ENCODE measurements at regions not wholly inside any gene's neighbourhood (a gene's known extent, or its start where the extent isn't known, plus 50 kb on each side); places are given as distances from the start of the nearest gene placed in this dataset.
A peak's percentile ranks its signal among the peaks of the same experiment; 100 is the strongest.

DNA sequence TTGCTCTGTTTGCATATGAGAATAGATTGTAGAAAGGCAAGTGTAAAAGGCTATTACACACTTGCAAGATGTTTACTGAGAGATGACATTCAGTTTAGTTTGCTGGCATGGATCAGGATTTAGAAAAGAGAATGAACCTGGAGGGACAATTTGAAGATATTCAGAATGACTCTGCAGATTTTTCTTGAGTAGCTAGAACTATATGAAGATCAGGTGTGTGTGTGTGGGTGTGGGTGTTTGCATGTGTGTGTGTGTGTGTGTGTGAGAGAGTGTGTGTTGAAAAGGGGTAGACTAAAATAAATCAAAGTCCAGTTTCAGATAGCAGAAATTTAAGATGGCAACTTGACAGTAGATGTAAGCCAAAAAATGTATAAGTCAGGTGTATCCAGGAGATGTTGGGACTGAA, 74.0 kb upstream of the ANXA1 start (continued):
- TF ChIP-seq, protein P1, sequence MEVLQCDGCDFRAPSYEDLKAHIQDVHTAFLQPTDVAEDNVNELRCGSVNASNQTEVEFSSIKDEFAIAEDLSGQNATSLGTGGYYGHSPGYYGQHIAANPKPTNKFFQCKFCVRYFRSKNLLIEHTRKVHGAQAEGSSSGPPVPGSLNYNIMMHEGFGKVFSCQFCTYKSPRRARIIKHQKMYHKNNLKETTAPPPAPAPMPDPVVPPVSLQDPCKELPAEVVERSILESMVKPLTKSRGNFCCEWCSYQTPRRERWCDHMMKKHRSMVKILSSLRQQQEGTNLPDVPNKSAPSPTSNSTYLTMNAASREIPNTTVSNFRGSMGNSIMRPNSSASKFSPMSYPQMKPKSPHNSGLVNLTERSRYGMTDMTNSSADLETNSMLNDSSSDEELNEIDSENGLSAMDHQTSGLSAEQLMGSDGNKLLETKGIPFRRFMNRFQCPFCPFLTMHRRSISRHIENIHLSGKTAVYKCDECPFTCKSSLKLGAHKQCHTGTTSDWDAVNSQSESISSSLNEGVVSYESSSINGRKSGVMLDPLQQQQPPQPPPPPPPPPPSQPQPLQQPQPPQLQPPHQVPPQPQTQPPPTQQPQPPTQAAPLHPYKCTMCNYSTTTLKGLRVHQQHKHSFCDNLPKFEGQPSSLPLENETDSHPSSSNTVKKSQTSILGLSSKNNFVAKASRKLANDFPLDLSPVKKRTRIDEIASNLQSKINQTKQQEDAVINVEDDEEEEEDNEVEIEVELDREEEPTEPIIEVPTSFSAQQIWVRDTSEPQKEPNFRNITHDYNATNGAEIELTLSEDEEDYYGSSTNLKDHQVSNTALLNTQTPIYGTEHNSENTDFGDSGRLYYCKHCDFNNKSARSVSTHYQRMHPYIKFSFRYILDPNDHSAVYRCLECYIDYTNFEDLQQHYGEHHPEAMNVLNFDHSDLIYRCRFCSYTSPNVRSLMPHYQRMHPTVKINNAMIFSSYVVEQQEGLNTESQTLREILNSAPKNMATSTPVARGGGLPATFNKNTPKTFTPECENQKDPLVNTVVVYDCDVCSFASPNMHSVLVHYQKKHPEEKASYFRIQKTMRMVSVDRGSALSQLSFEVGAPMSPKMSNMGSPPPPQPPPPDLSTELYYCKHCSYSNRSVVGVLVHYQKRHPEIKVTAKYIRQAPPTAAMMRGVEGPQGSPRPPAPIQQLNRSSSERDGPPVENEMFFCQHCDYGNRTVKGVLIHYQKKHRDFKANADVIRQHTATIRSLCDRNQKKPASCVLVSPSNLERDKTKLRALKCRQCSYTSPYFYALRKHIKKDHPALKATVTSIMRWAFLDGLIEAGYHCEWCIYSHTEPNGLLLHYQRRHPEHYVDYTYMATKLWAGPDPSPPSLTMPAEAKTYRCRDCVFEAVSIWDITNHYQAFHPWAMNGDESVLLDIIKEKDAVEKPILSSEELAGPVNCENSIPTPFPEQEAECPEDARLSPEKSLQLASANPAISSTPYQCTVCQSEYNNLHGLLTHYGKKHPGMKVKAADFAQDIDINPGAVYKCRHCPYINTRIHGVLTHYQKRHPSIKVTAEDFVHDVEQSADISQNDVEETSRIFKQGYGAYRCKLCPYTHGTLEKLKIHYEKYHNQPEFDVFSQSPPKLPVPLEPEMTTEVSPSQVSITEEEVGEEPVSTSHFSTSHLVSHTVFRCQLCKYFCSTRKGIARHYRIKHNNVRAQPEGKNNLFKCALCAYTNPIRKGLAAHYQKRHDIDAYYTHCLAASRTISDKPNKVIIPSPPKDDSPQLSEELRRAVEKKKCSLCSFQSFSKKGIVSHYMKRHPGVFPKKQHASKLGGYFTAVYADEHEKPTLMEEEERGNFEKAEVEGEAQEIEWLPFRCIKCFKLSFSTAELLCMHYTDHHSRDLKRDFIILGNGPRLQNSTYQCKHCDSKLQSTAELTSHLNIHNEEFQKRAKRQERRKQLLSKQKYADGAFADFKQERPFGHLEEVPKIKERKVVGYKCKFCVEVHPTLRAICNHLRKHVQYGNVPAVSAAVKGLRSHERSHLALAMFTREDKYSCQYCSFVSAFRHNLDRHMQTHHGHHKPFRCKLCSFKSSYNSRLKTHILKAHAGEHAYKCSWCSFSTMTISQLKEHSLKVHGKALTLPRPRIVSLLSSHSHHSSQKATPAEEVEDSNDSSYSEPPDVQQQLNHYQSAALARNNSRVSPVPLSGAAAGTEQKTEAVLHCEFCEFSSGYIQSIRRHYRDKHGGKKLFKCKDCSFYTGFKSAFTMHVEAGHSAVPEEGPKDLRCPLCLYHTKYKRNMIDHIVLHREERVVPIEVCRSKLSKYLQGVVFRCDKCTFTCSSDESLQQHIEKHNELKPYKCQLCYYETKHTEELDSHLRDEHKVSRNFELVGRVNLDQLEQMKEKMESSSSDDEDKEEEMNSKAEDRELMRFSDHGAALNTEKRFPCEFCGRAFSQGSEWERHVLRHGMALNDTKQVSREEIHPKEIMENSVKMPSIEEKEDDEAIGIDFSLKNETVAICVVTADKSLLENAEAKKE (CRISPR knock-in tag; IDR thresholded peaks at IDR 0.05), result no peak
- TF ChIP-seq CREB1 (CRISPR knock-in tag; IDR thresholded peaks at IDR 0.05; ENCODE audit: low read depth) (no peak), EZH2 (IDR thresholded peaks at IDR 0.05; ENCODE audit: low read depth, unreplicated experiment) (no peak)

DNA sequence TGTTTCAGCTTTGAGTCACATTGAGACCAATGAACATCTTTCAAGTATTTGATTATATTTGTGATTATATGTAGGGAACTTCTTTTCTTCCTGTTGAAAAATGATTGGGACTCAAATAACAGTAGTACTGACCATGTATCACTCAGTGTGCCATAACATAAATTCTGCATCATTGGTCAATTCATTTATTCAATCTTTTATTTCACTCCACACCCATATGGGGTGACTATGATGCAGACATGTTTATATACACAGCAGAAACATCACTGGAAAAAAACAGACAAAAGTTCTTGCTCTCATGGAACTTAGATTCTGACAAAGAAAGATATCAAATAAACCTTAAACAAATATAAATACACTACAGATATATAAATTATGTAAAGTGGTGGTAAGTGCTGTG, 74.7 kb upstream of the ANXA1 start:
- no peaks in the 10 kb centered on the region for H3K36me3 Mint-ChIP-seq (ENCODE audit: low read depth)

DNA sequence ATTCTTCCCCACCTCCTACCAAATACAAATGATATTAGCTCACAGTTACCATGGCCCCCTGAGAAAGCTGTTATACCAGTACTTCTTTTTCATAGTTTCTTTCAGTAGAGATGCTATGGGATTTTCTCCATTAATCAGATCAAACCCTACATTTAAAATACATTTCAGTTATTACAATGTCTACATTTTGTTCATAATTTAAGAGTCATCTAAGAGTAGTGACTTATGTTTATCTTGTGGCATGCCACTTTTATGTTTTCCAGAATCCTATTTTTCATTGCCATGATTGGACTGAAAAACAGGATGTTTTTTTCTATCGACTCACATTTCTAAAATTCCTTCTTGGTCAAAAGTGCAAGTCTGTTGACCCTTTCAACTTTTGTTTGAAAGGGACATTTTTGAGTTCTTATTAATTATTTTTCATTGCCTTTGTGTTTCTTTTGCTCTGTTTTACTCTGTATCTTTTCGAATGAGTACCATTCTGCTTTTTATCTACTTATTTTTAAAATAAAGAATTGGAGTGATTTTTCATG, 77.4 kb upstream of the ANXA1 start:
- Mint-ChIP-seq H3K27me3 (ENCODE audit: insufficient read depth, low read depth, poor library complexity) (peaks cover 3% of the 10 kb centered on the region), H3K9me3 (no peaks in the 10 kb centered on the region), H3K4me3 (no peak overlapping the region), H3K27ac (no peak overlapping the region), H3K36me3 (ENCODE audit: low read depth) (no peaks in the 10 kb centered on the region), H3K4me1 (peaks cover 14% of the 10 kb centered on the region)
- Histone ChIP-seq H3F3A (replicated peaks; ENCODE audit: low read depth) (no peaks in the 10 kb centered on the region), H3K27ac (ENCODE audit: low read depth) (no peak overlapping the region), H3K9me2 (ENCODE audit: insufficient read depth) (no peaks in the 10 kb centered on the region), H3K36me3 (ENCODE audit: insufficient read depth) (no peaks in the 10 kb centered on the region), H3K4me1 (ENCODE audit: insufficient read depth) (peaks cover 14% of the 10 kb centered on the region), H3K4me3 (no peak overlapping the region), H3K27me3 (ENCODE audit: insufficient read depth) (no peaks in the 10 kb centered on the region), H3K79me2 (replicated peaks; ENCODE audit: insufficient read depth) (no peaks in the 10 kb centered on the region), H2AFZ (peak overlapping the region; percentile 56; the same call in 1 of the 2 replicates), H4K20me1 (replicated peaks; ENCODE audit: insufficient read depth) (no peaks in the 10 kb centered on the region), H3K4me2 (no peak overlapping the region)
- ATAC-seq, result no peak
- DNase-seq (ENCODE audit: low spot score), result no peak
- TF ChIP-seq NANOG (IDR thresholded peaks at IDR 0.05; ENCODE audit: borderline replicate concordance), result no peak
- TF ChIP-seq, protein P1 (CRISPR knock-in tag; IDR thresholded peaks at IDR 0.05), result no peak

More for the DNA sequence above, 74.7 kb upstream of the ANXA1 start:
- Mint-ChIP-seq H3K27me3 (ENCODE audit: insufficient read depth, low read depth, poor library complexity) (peaks cover 3% of the 10 kb centered on the region), H3K4me3 (no peak overlapping the region), H3K27ac (no peak overlapping the region), H3K9me3 (no peaks in the 10 kb centered on the region), H3K4me1 (peaks cover 29% of the 10 kb centered on the region)
- Histone ChIP-seq H3K4me1 (ENCODE audit: insufficient read depth) (peaks cover 28% of the 10 kb centered on the region), H4K20me1 (replicated peaks; ENCODE audit: insufficient read depth) (no peaks in the 10 kb centered on the region), H3K27ac (ENCODE audit: low read depth) (no peak overlapping the region), H3K9me2 (ENCODE audit: insufficient read depth) (no peaks in the 10 kb centered on the region), H3K79me2 (replicated peaks; ENCODE audit: insufficient read depth) (no peaks in the 10 kb centered on the region), H2AFZ (no peak overlapping the region), H3K36me3 (ENCODE audit: insufficient read depth) (no peaks in the 10 kb centered on the region), H3K4me3 (no peak overlapping the region), H3K4me2 (no peak overlapping the region), H3F3A (replicated peaks; ENCODE audit: low read depth) (no peaks in the 10 kb centered on the region), H3K27me3 (ENCODE audit: insufficient read depth) (no peaks in the 10 kb centered on the region)
- no peak for DNase-seq (ENCODE audit: low spot score)
- no peak for TF ChIP-seq EZH2phosphoT487 (IDR thresholded peaks at IDR 0.05; ENCODE audit: unreplicated experiment)
- no peak for ATAC-seq
